HepG2 (cell line): ENCODE measurements at regions not wholly inside any gene's neighbourhood (a gene's known extent, or its start where the extent isn't known, plus 50 kb on each side); places are given as distances from the start of the nearest gene placed in this dataset.

Experiments used
- ARNT2 ChIP-seq: sonication (generic); formaldehyde crosslinking; IDR thresholded peaks from 2 replicates; pipeline ENCODE4 v1.8.0; 2022; ENCODE audit warnings: mild to moderate bottlenecking, low read depth, missing genetic modification reagents, moderate library complexity
- CTCF ChIP-seq: sonication (generic); formaldehyde crosslinking; IDR thresholded peaks from 2 replicates; pipeline ENCODE4 v1.5.0; 2020; ENCODE audit warnings: mild to moderate bottlenecking, missing genetic modification reagents, moderate library complexity
- KAT7 ChIP-seq: IDR thresholded peaks from 2 replicates; pipeline ENCODE4 v1.6.1; 2018; ENCODE audit warnings: borderline replicate concordance, missing compliant biosample characterization
- KLF13 ChIP-seq: sonication (generic); formaldehyde crosslinking; IDR thresholded peaks from 2 replicates; pipeline ENCODE4 v1.4.0; 2020; ENCODE audit warnings: mild to moderate bottlenecking, missing genetic modification reagents
- MTA1 ChIP-seq: sonication (generic); formaldehyde crosslinking; IDR thresholded peaks from 2 replicates; pipeline ENCODE4 v1.4.0; 2020; ENCODE audit warnings: missing genetic modification reagents, mild to moderate bottlenecking, borderline replicate concordance
- POLR2A ChIP-seq, 2 experiments: IDR thresholded peaks; 2 replicates each; pipeline ENCODE4 v1.6.1; 2011; ENCODE audit warnings: low read depth in 2 of 2, low read length in 2 of 2, mild to moderate bottlenecking in 1 of 2, moderate library complexity in 1 of 2; ENCODE audit not compliant: insufficient read depth in 1 of 2
- POLR2AphosphoS5 ChIP-seq: IDR thresholded peaks from 2 replicates; pipeline ENCODE4 v1.6.1; 2012; ENCODE audit warnings: low read depth, low read length
- ZNF670 ChIP-seq: sonication (generic); formaldehyde crosslinking; IDR thresholded peaks from 2 replicates; pipeline ENCODE4 v1.8.0; 2022; ENCODE audit warnings: mild to moderate bottlenecking, missing genetic modification reagents, borderline replicate concordance
- ZNF678 ChIP-seq: sonication (generic); formaldehyde crosslinking; IDR thresholded peaks from 2 replicates; pipeline ENCODE4 v1.4.0; 2020; ENCODE audit warnings: mild to moderate bottlenecking, missing genetic modification reagents
- ZNF839 ChIP-seq: sonication (generic); formaldehyde crosslinking; IDR thresholded peaks from 2 replicates; pipeline ENCODE4 v1.4.0; 2020; ENCODE audit warnings: missing genetic modification reagents, mild to moderate bottlenecking, borderline replicate concordance

GRCh38 chr6:90406957-90407356, 110.3 kb upstream of the BACH2 start:
- TF ChIP-seq ZNF839 (CRISPR knock-in tag) (no peak), POLR2AphosphoS5 (no peak), ZNF678 (CRISPR knock-in tag) (no peak), KLF13 (no peak), ZNF670 (CRISPR knock-in tag) (no peak), CTCF (no peak), MTA1 (CRISPR knock-in tag) (no peak), KAT7 (CRISPR knock-in tag) (no peak), POLR2A (IDR thresholded peaks at IDR 0.05; ENCODE audit: insufficient read depth in 1 of 2, low read depth in 2 of 2, low read length in 2 of 2) (no peak), ARNT2 (CRISPR knock-in tag) (no peak)
